C4-2B (cell line): ENCODE measurements at regions not wholly inside any gene's neighbourhood (a gene's known extent, or its start where the extent isn't known, plus 50 kb on each side); places are given as distances from the start of the nearest gene placed in this dataset.

Experiments
- H3K27ac ChIP-seq: fragments of 450-650 bp; 2 replicates; pipeline ENCODE4 v1.5.1; 2017
- ZFX ChIP-seq: fragments of 450-650 bp; IDR thresholded peaks from 2 replicates; pipeline ENCODE4 v1.6.1; 2017
- TF ChIP-seq, protein P1 (sequence below): fragments of 450-650 bp; conservative IDR thresholded peaks from 2 replicates; pipeline ENCODE4 v1.5.1; 2017; ENCODE audit warnings: mild to moderate bottlenecking

DNA sequence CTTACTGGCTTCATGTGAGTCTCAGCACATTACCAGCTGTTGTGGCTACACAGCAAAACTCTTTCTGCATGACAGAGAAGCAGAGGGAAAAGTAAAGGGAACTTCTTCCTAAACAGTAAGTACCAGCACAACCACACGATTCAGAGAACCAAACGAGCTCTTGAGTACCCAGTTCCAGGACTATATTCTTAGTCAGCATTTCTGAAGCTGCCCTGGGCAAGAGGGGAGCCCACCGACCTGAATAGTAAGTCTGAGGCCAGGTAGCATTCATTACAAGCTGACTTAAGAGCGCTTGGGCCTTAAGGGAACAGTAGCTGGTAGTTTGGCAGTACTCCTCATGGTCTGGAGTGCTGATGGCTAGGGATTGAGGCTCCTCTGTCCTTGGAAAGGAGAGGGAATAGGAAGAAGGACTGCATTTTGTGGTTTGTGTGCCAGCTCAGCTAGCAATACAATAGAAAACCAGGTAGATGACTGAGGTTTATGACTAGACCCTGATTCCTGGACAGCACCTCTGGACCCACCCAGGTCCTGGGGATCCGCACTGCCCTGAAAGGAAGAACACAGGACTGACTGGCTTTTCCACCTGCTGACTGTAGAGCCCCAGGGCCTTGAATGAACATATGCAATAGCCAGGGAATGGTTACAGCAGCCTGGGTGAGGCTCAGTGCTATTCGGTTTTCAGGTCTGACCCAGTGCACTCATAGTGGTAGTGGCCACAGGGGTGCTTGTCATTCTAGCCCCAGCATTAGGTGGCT, 396.8 kb upstream of the PRMT6 start:
- no peak overlapping the region for H3K27ac ChIP-seq
- TF ChIP-seq ZFX = no peak
- TF ChIP-seq, protein P1, sequence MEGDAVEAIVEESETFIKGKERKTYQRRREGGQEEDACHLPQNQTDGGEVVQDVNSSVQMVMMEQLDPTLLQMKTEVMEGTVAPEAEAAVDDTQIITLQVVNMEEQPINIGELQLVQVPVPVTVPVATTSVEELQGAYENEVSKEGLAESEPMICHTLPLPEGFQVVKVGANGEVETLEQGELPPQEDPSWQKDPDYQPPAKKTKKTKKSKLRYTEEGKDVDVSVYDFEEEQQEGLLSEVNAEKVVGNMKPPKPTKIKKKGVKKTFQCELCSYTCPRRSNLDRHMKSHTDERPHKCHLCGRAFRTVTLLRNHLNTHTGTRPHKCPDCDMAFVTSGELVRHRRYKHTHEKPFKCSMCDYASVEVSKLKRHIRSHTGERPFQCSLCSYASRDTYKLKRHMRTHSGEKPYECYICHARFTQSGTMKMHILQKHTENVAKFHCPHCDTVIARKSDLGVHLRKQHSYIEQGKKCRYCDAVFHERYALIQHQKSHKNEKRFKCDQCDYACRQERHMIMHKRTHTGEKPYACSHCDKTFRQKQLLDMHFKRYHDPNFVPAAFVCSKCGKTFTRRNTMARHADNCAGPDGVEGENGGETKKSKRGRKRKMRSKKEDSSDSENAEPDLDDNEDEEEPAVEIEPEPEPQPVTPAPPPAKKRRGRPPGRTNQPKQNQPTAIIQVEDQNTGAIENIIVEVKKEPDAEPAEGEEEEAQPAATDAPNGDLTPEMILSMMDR = no peak

DNA sequence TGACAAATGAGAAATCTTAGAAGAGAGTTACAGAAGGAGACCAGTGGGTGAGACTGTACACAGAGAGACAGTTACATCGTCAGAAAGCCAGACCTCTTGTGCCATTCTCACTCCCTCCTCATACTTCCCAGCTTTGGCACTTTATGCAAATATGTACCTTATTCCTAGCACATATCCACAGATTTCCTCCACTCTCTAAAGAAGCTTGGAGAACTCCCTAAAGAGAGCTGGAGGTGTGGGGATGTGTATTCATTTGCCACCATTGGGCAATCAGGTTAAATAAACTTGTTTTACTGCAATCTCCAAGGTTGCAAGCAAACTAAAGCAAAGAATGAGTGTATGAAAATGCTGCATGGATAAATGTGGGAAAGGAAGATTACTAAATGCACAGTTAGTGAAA, 380.9 kb upstream of the PRMT6 start:
- no peak overlapping the region for H3K27ac ChIP-seq
- TF ChIP-seq, protein P1 = no peak
- TF ChIP-seq ZFX = no peak

GRCh38 chr1:106676021-106676420, 380.5 kb upstream of the PRMT6 start:
- TF ChIP-seq, protein P1 = no peak
- no peak for TF ChIP-seq ZFX
- H3K27ac ChIP-seq = no peak overlapping the region

- no peak overlapping the region for H3K27ac ChIP-seq
- TF ChIP-seq, protein P1 = no peak
- TF ChIP-seq ZFX = no peak
Observed at GRCh38 chr1:106677181-106677580, 379.3 kb upstream of the PRMT6 start.

DNA sequence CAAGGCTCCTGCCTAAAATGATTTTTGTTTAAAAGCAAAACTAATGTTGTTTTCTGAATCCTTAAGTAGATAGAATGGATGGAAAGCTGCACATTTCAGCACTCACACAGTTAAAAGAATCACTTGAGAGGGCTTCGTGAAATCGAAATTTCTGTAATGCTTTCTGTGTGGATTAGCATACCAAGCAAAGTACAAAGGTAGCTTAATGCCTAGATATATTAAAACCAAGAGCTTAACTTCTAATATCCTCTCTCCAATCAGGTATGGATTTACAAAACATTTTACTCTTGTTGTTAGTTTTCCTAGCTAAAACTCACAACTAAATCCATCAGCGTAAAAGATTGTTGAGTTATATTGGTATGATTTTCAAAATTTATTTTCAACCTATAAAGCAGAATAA, 378.8 kb upstream of the PRMT6 start:
- H3K27ac ChIP-seq = no peak overlapping the region
- TF ChIP-seq, protein P1 = no peak
- TF ChIP-seq ZFX = no peak

DNA sequence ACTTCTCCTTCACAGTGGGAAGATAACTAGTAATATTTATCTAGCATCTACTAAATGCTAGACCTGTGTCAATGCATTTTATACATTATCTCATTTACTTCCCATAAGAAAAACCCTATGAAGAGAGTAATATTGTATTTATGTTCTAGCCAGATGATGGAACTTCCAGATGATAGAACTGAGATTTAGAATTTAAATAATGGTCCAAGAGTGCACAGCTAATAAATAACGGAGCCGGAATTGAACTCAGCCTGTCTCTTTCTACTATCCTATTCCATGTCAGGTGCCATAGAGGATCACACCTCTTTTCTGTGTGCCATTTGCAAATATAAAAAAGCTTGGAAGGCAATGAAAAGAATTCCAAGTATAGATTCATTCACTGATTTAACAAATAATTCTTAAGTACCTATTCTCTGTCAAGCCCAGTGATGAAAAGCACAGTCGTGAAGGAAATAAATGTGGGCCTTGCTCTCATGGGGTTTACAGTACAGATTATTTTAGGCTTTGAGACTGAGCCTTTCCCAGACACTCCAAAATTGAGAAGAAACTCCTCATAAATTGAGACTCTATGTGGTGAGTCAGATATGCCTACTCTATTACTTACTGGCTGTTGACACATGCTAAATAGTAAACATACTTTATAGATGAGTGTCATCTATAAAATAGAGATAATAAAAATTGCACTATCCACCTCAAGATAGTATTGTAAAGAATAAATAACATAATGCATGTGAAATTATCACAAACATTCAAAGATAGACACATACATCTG, 378.0 kb upstream of the PRMT6 start:
- H3K27ac ChIP-seq = no peak overlapping the region
- TF ChIP-seq ZFX = no peak
- TF ChIP-seq, protein P1 = no peak

DNA sequence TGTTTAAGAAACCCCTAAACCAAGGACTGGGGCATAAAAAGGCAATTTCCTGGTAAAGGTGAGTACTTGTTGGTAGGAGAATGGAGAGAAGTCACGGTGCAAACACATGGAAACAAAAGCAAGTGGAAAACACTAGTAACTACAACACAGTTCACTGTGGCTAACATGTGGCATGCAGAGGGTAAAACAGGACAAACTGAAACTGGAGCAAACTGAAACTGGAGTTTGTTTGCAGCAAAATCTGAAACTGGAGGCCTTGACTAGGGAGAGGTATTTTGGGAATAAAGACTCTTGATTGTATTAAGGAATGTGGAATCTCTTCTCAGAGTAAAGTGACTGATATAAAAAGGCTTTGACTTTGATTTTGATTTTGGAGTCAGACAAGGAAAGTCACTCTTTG, 376.3 kb upstream of the PRMT6 start:
- H3K27ac ChIP-seq = no peak overlapping the region
- TF ChIP-seq ZFX = no peak
- TF ChIP-seq, protein P1 = no peak
